Naive thymus-derived CD8-positive, alpha-beta T cell (primary cell): ENCODE measurements at regions not wholly inside any gene's neighbourhood (a gene's known extent, or its start where the extent isn't known, plus 50 kb on each side); places are given as distances from the start of the nearest gene placed in this dataset.
"Not testable (repeated sequence)": the region's sequence is repeated elsewhere in the genome, so short reads cannot be mapped to it uniquely, and the experiment has no call there.

Source experiments
- ATAC-seq, 2 donors: fragments of 150-1000 bp; cut with Tn5 transposase in 1 of 2; sonication (Bioruptor Pico), chemical (Tn5 transposase) in 1 of 2; 1 replicate in 1 of 2; 2 replicates in 1 of 2; pipeline ENCODE4 v1.10.0; 2021; ENCODE audit warnings: mild to moderate bottlenecking in 2 of 2, moderate library complexity in 2 of 2
- POLR2A ChIA-PET: fragments of 350-600 bp; sonication (Branson Sonifier 250); formaldehyde crosslinking; loops from one replicate; lab custom pipeline; 2021; ENCODE audit warnings: antibody characterized with exemption; lab: Charles Lee
- DNase-seq, 10 donors: peaks; one replicate each; pipeline versions ENCODE4 v3.0.0 to v3.0.0-alpha.2; 2020 to 2022
- H3K27ac Mint-ChIP-seq, 10 donors: one replicate each; pipeline ENCODE4 v1.8.0; 2020 to 2022; ENCODE audit warnings: mild to moderate bottlenecking in 10 of 10, mixed read lengths in 10 of 10, moderate library complexity in 4 of 10, inconsistent platforms in 1 of 10
- H3K27me3 Mint-ChIP-seq, 5 donors: one replicate each; pipeline ENCODE4 v1.8.0; 2021 to 2022; ENCODE audit warnings: mixed read lengths in 5 of 5
- H3K36me3 Mint-ChIP-seq, 3 donors: one replicate each; pipeline ENCODE4 v1.8.0; 2020 to 2022; ENCODE audit warnings: mixed read lengths in 3 of 3, mild to moderate bottlenecking in 2 of 3, inconsistent platforms in 1 of 3
- H3K4me1 Mint-ChIP-seq, 4 donors: one replicate each; pipeline ENCODE4 v1.8.0; 2021 to 2022; ENCODE audit warnings: mixed read lengths in 4 of 4
- H3K4me3 Mint-ChIP-seq, 10 donors: one replicate each; pipeline ENCODE4 v1.8.0; 2020 to 2022; ENCODE audit warnings: mild to moderate bottlenecking in 10 of 10, mixed read lengths in 10 of 10, moderate library complexity in 6 of 10, inconsistent platforms in 1 of 10
- H3K9me3 Mint-ChIP-seq, 9 donors: one replicate each; pipeline ENCODE4 v1.8.0; 2020 to 2022; ENCODE audit warnings: mixed read lengths in 9 of 9, mild to moderate bottlenecking in 3 of 9, inconsistent platforms in 1 of 9, moderate library complexity in 1 of 9

GRCh38 chr12:25689996-25690501, 137.0 kb upstream of the LMNTD1 start:
- H3K36me3 Mint-ChIP-seq = no peaks in the 10 kb centered on the region
- no peak overlapping the region for H3K27ac Mint-ChIP-seq
- peaks cover 0 to 8% (median 0%) of the 10 kb centered on the region in 9 donors for H3K9me3 Mint-ChIP-seq
- DNase-seq (no peak), ATAC-seq (no peak)
- no peaks in the 10 kb centered on the region for H3K4me1 Mint-ChIP-seq
- POLR2A ChIA-PET = no interaction called here
- H3K4me3 Mint-ChIP-seq = no peak overlapping the region
- no peaks in the 10 kb centered on the region for H3K27me3 Mint-ChIP-seq

- no peaks in the 10 kb centered on the region for H3K4me1 Mint-ChIP-seq
- DNase-seq (no peak), ATAC-seq (no peak)
- H3K4me3 Mint-ChIP-seq = no peak overlapping the region
- no peaks in the 10 kb centered on the region for H3K27me3 Mint-ChIP-seq
- POLR2A ChIA-PET = no interaction called here
- H3K36me3 Mint-ChIP-seq = no peaks in the 10 kb centered on the region
- H3K27ac Mint-ChIP-seq = peak overlapping the region in 1 of 10 donors; percentile 50
- peaks cover 0 to 9% (median 0%) of the 10 kb centered on the region in 9 donors for H3K9me3 Mint-ChIP-seq
Observed at GRCh38 chr12:25690996-25691864, 138.1 kb upstream of the LMNTD1 start.

- Mint-ChIP-seq H3K27me3 (no peaks in the 10 kb centered on the region), H3K4me1 (no peaks in the 10 kb centered on the region), H3K27ac (no peak overlapping the region), H3K9me3 (peaks cover 0 to 15% (median 2%) of the 10 kb centered on the region in 9 donors), H3K36me3 (no peaks in the 10 kb centered on the region), H3K4me3 (no peak overlapping the region)
- no peak for ATAC-seq
- POLR2A ChIA-PET = no interaction called here
- no peak for DNase-seq
Observed at GRCh38 chr12:25691865-25692114, 138.7 kb upstream of the LMNTD1 start.

- Mint-ChIP-seq H3K4me3 (no peak overlapping the region), H3K27ac (no peak overlapping the region), H3K9me3 (peaks cover 0 to 14% (median 1%) of the 10 kb centered on the region in 9 donors), H3K27me3 (no peaks in the 10 kb centered on the region), H3K4me1 (no peaks in the 10 kb centered on the region), H3K36me3 (no peaks in the 10 kb centered on the region)
- ATAC-seq (no peak), DNase-seq (no peak)
- POLR2A ChIA-PET = no interaction called here
Observed at GRCh38 chr12:25692115-25693035, 139.3 kb upstream of the LMNTD1 start.

- ATAC-seq (no peak), DNase-seq (no peak)
- Mint-ChIP-seq H3K27ac (no peak overlapping the region), H3K27me3 (peaks cover 0 to 2% (median 0%) of the 10 kb centered on the region in 5 donors), H3K9me3 (peaks cover 0 to 10% (median 0%) of the 10 kb centered on the region in 9 donors), H3K4me1 (no peaks in the 10 kb centered on the region), H3K36me3 (no peaks in the 10 kb centered on the region), H3K4me3 (no peak overlapping the region)
- POLR2A ChIA-PET = no interaction called here
Observed at GRCh38 chr12:25694072-25694471, 141.0 kb upstream of the LMNTD1 start.

- H3K27ac Mint-ChIP-seq = peak overlapping the region in 1 of 10 donors; percentile 86
- POLR2A ChIA-PET = no interaction called here
- H3K27me3 Mint-ChIP-seq = peaks cover 0 to 2% (median 0%) of the 10 kb centered on the region in 5 donors
- ATAC-seq = no peak
- H3K4me3 Mint-ChIP-seq = no peak overlapping the region
- no peak for DNase-seq
- H3K9me3 Mint-ChIP-seq = peaks cover 0 to 10% (median 0%) of the 10 kb centered on the region in 9 donors
- no peaks in the 10 kb centered on the region for H3K36me3 Mint-ChIP-seq
- H3K4me1 Mint-ChIP-seq = no peaks in the 10 kb centered on the region
Observed at GRCh38 chr12:25695574-25695973, 142.5 kb upstream of the LMNTD1 start.

- Mint-ChIP-seq H3K9me3 (peaks cover 0 to 10% (median 2%) of the 10 kb centered on the region in 9 donors), H3K4me1 (no peaks in the 10 kb centered on the region), H3K27ac (no peak overlapping the region), H3K36me3 (peaks cover 0 to 5% (median 4%) of the 10 kb centered on the region in 3 donors), H3K4me3 (no peak overlapping the region), H3K27me3 (peaks cover 0 to 2% (median 0%) of the 10 kb centered on the region in 5 donors)
- ATAC-seq = no peak
- POLR2A ChIA-PET = no interaction called here
- DNase-seq = no peak
Observed at GRCh38 chr12:25698772-25699171, 145.7 kb upstream of the LMNTD1 start.

- POLR2A ChIA-PET = no interaction called here
- no peak for DNase-seq
- ATAC-seq = no peak
- Mint-ChIP-seq H3K36me3 (peaks cover 0 to 5% (median 4%) of the 10 kb centered on the region in 3 donors), H3K9me3 (peaks cover 0 to 10% (median 2%) of the 10 kb centered on the region in 9 donors), H3K4me3 (no peak overlapping the region), H3K27me3 (peaks cover 0 to 2% (median 0%) of the 10 kb centered on the region in 5 donors), H3K4me1 (no peaks in the 10 kb centered on the region), H3K27ac (no peak overlapping the region)
Observed at GRCh38 chr12:25699454-25699853, 146.4 kb upstream of the LMNTD1 start.

GRCh38 chr12:25701290-25701689, 148.2 kb upstream of the LMNTD1 start:
- H3K36me3 Mint-ChIP-seq = peaks cover 0 to 8% (median 4%) of the 10 kb centered on the region in 3 donors
- DNase-seq = no peak
- POLR2A ChIA-PET = no interaction called here
- ATAC-seq = no peak
- H3K4me3 Mint-ChIP-seq = no peak overlapping the region
- H3K27ac Mint-ChIP-seq = no peak overlapping the region
- peaks cover 0 to 11% (median 3%) of the 10 kb centered on the region in 9 donors for H3K9me3 Mint-ChIP-seq
- H3K27me3 Mint-ChIP-seq = peaks cover 0 to 2% (median 0%) of the 10 kb centered on the region in 5 donors
- peaks cover 0 to 5% (median under 1%) of the 10 kb centered on the region in 4 donors for H3K4me1 Mint-ChIP-seq

- ATAC-seq (no peak), DNase-seq (no peak)
- H3K27me3 Mint-ChIP-seq = peaks cover 0 to 2% (median 0%) of the 10 kb centered on the region in 5 donors
- no peak overlapping the region for H3K4me3 Mint-ChIP-seq
- POLR2A ChIA-PET = no interaction called here
- peaks cover 0 to 13% (median 4%) of the 10 kb centered on the region in 3 donors for H3K36me3 Mint-ChIP-seq
- no peak overlapping the region for H3K27ac Mint-ChIP-seq
- H3K9me3 Mint-ChIP-seq = peaks cover 0 to 11% (median 5%) of the 10 kb centered on the region in 9 donors
- peaks cover 0 to 5% (median under 1%) of the 10 kb centered on the region in 4 donors for H3K4me1 Mint-ChIP-seq
Observed at GRCh38 chr12:25702553-25702952, 149.5 kb upstream of the LMNTD1 start.

- DNase-seq = no peak
- no peak for ATAC-seq
- POLR2A ChIA-PET = no interaction called here
- Mint-ChIP-seq H3K4me1 (peaks cover 0 to 5% (median under 1%) of the 10 kb centered on the region in 4 donors), H3K36me3 (peaks cover 0 to 21% (median 4%) of the 10 kb centered on the region in 3 donors), H3K27me3 (no peaks in the 10 kb centered on the region), H3K27ac (peak overlapping the region in 2 of 10 donors; percentile 46 to 60), H3K4me3 (no peak overlapping the region), H3K9me3 (peaks cover 0 to 21% (median 9%) of the 10 kb centered on the region in 9 donors)
Observed at GRCh38 chr12:25705261-25705660, 152.2 kb upstream of the LMNTD1 start.

GRCh38 chr12:25706646-25707045, 153.6 kb upstream of the LMNTD1 start:
- H3K4me1 Mint-ChIP-seq, H3K27me3 Mint-ChIP-seq, POLR2A ChIA-PET, ATAC-seq, H3K4me3 Mint-ChIP-seq, H3K27ac Mint-ChIP-seq, DNase-seq: not testable (repeated sequence)
- Mint-ChIP-seq H3K9me3 (peaks cover 0 to 32% (median 9%) of the 10 kb centered on the region in 9 donors), H3K36me3 (peaks cover 0 to 24% (median 4%) of the 10 kb centered on the region in 3 donors)
